GM23338 (cell line): ENCODE measurements at regions not wholly inside any gene's neighbourhood (a gene's known extent, or its start where the extent isn't known, plus 50 kb on each side); places are given as distances from the start of the nearest gene placed in this dataset.

Experiments used
- CREB1 ChIP-seq: fragments of 250-450 bp; sonication (Bioruptor Pico); IDR thresholded peaks from 2 replicates; pipeline ENCODE4 v1.5.0; 2020; ENCODE audit warnings: low read depth, mild to moderate bottlenecking, moderate library complexity
- EZH2 ChIP-seq: fragments of 200-600 bp; sonication (generic); IDR thresholded peaks from one replicate; pipeline ENCODE4 v1.8.0; 2017; ENCODE audit warnings: antibody characterized with exemption, mild to moderate bottlenecking, low read depth; ENCODE audit not compliant: unreplicated experiment
- EZH2phosphoT487 ChIP-seq: fragments of 200-600 bp; sonication (generic); IDR thresholded peaks from one replicate; pipeline ENCODE4 v1.8.1; 2018; ENCODE audit warnings: antibody characterized with exemption; ENCODE audit not compliant: unreplicated experiment
- POLR2AphosphoS5 ChIP-seq: IDR thresholded peaks from 2 replicates; pipeline ENCODE4 v1.6.1; 2016; ENCODE audit warnings: antibody characterized with exemption, low read depth
- TF ChIP-seq, protein P1 (sequence below), 2 experiments: fragments of 200-600 bp in 1 of 2; sonication (generic) in 1 of 2; conservative IDR thresholded peaks; 2 replicates each; pipeline versions ENCODE4 v1.5.1 to v1.6.1; 2016 to 2017; ENCODE audit warnings: antibody characterized with exemption in 2 of 2, low read depth in 2 of 2, mild to moderate bottlenecking in 2 of 2, moderate library complexity in 1 of 2
- TF ChIP-seq, protein P2 (sequence below): IDR thresholded peaks from one replicate; pipeline ENCODE4 v1.6.1; 2018; ENCODE audit warnings: antibody characterized with exemption; ENCODE audit not compliant: unreplicated experiment

DNA sequence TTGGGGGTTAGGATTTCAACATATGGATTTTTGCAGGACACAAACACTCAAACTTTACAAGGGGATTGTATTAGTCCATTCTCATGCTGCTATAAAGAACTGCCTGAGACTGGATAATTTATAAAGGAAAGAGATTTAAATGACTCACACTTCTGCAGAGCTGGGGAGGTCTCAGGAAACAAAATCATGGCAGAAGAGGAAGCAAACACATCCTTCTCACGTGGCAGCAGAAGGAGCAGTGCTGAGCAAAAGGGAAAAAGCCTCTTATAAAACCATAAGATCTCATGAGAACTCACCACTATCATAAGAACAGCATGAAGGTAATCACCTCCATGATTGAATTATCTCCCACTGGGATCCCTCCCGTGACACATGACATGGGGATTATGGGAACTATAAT is 1183.1 kb downstream of the ZPLD1 start:
- TF ChIP-seq EZH2phosphoT487 = no peak
- TF ChIP-seq, protein P1, sequence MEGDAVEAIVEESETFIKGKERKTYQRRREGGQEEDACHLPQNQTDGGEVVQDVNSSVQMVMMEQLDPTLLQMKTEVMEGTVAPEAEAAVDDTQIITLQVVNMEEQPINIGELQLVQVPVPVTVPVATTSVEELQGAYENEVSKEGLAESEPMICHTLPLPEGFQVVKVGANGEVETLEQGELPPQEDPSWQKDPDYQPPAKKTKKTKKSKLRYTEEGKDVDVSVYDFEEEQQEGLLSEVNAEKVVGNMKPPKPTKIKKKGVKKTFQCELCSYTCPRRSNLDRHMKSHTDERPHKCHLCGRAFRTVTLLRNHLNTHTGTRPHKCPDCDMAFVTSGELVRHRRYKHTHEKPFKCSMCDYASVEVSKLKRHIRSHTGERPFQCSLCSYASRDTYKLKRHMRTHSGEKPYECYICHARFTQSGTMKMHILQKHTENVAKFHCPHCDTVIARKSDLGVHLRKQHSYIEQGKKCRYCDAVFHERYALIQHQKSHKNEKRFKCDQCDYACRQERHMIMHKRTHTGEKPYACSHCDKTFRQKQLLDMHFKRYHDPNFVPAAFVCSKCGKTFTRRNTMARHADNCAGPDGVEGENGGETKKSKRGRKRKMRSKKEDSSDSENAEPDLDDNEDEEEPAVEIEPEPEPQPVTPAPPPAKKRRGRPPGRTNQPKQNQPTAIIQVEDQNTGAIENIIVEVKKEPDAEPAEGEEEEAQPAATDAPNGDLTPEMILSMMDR (conservative IDR thresholded peaks at IDR 0.05; ENCODE audit: low read depth in 2 of 2) = no peak
- no peak for TF ChIP-seq POLR2AphosphoS5
- TF ChIP-seq CREB1 = no peak
- TF ChIP-seq, protein P2, sequence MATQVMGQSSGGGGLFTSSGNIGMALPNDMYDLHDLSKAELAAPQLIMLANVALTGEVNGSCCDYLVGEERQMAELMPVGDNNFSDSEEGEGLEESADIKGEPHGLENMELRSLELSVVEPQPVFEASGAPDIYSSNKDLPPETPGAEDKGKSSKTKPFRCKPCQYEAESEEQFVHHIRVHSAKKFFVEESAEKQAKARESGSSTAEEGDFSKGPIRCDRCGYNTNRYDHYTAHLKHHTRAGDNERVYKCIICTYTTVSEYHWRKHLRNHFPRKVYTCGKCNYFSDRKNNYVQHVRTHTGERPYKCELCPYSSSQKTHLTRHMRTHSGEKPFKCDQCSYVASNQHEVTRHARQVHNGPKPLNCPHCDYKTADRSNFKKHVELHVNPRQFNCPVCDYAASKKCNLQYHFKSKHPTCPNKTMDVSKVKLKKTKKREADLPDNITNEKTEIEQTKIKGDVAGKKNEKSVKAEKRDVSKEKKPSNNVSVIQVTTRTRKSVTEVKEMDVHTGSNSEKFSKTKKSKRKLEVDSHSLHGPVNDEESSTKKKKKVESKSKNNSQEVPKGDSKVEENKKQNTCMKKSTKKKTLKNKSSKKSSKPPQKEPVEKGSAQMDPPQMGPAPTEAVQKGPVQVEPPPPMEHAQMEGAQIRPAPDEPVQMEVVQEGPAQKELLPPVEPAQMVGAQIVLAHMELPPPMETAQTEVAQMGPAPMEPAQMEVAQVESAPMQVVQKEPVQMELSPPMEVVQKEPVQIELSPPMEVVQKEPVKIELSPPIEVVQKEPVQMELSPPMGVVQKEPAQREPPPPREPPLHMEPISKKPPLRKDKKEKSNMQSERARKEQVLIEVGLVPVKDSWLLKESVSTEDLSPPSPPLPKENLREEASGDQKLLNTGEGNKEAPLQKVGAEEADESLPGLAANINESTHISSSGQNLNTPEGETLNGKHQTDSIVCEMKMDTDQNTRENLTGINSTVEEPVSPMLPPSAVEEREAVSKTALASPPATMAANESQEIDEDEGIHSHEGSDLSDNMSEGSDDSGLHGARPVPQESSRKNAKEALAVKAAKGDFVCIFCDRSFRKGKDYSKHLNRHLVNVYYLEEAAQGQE = no peak
- no peak for TF ChIP-seq EZH2
